B cell (primary cell): ENCODE measurements at regions not wholly inside any gene's neighbourhood (a gene's known extent, or its start where the extent isn't known, plus 50 kb on each side); places are given as distances from the start of the nearest gene placed in this dataset.

Experiments
- ATAC-seq: fragments of 200-7000 bp; cut with Tn5 transposase; one replicate; pipeline ENCODE4 v1.10.0; 2021; ENCODE audit warnings: low read depth, mild to moderate bottlenecking, moderate number of reproducible peaks, moderate library complexity
- CTCF ChIA-PET: fragments of 350-600 bp; sonication (Branson Sonifier 250); formaldehyde crosslinking; loops from one replicate; lab custom pipeline; 2021; ENCODE audit warnings: antibody characterized with exemption, inconsistent platforms; lab: Charles Lee
- POLR2A ChIA-PET: fragments of 350-600 bp; sonication (Branson Sonifier 250); formaldehyde crosslinking; loops from one replicate; lab custom pipeline; 2021; ENCODE audit warnings: antibody characterized with exemption; lab: Charles Lee
- DNase-seq: peaks from one replicate; pipeline ENCODE4 v3.0.0; 2013
- H2AFZ ChIP-seq: 2 replicates; pipeline ENCODE4 v1.6.1; 2012; ENCODE audit warnings: mild to moderate bottlenecking, low read depth, low read length; ENCODE audit not compliant: insufficient read depth, poor library complexity, severe bottlenecking
- H3K27ac ChIP-seq, 2 donors: 1 replicate in 1 of 2; 2 replicates in 1 of 2; pipeline ENCODE4 v1.5.1; 2012 to 2013; ENCODE audit warnings: low read length in 2 of 2, mild to moderate bottlenecking in 2 of 2, moderate library complexity in 1 of 2
- H3K27me3 ChIP-seq, 4 experiments: fragments of 200-600 bp in 1 of 4; sonication (generic) in 1 of 4; replicated peaks in 1 of 4; 1 replicate in 2 of 4; 2 replicates in 2 of 4; pipeline versions ENCODE4 v1.6.1 to v1.7.0; 2013 to 2016; ENCODE audit warnings: low read length in 3 of 4, mild to moderate bottlenecking in 2 of 4, mixed read lengths in 1 of 4, moderate library complexity in 1 of 4; ENCODE audit not compliant: insufficient read depth in 4 of 4, control insufficient read depth in 3 of 4; ENCODE audit errors: control extremely low read depth in 1 of 4
- H3K36me3 ChIP-seq, 2 experiments: replicated peaks in 1 of 2; 1 replicate in 1 of 2; 2 replicates in 1 of 2; pipeline versions ENCODE4 v1.6.1 to v1.7.1; 2013; ENCODE audit warnings: low read length in 1 of 2; ENCODE audit not compliant: insufficient read depth in 2 of 2, control insufficient read depth in 1 of 2; ENCODE audit errors: control extremely low read depth in 1 of 2, extremely low read depth in 1 of 2
- H3K4me1 ChIP-seq, 2 donors: fragments of 200-600 bp in 1 of 2; sonication (generic) in 1 of 2; 1 replicate in 1 of 2; 2 replicates in 1 of 2; pipeline versions ENCODE4 v1.5.1 to v1.6.1; 2013 to 2017; ENCODE audit warnings: low read length in 2 of 2; ENCODE audit not compliant: control insufficient read depth in 2 of 2, insufficient read depth in 2 of 2
- H3K4me2 ChIP-seq: replicated peaks from 2 replicates; pipeline ENCODE3; 2012; ENCODE audit warnings: mild to moderate bottlenecking, low read depth, low read length; ENCODE audit not compliant: poor library complexity, severe bottlenecking
- H3K4me3 ChIP-seq, 5 experiments: fragments of 200-600 bp in 1 of 5; sonication (generic) in 1 of 5; 1 replicate in 3 of 5; 2 replicates in 2 of 5; pipeline versions ENCODE4 v1.5.1 to v1.7.0; 2011 to 2016; ENCODE audit warnings: low read length in 4 of 5, mild to moderate bottlenecking in 4 of 5, low read depth in 2 of 5, control low read depth in 1 of 5, moderate library complexity in 1 of 5; ENCODE audit not compliant: insufficient read depth in 1 of 5; ENCODE audit errors: control extremely low read depth in 1 of 5, extremely low read depth in 1 of 5
- H3K79me2 ChIP-seq: fragments of 200-600 bp; sonication (generic); one replicate; pipeline ENCODE4 v1.6.0; 2016; ENCODE audit warnings: low read length; ENCODE audit not compliant: control insufficient read depth, insufficient read depth
- H3K9ac ChIP-seq: fragments of 200-600 bp; sonication (generic); 2 replicates; pipeline ENCODE4 v1.6.1; 2017; ENCODE audit warnings: mild to moderate bottlenecking, low read length, moderate library complexity
- H3K9me3 ChIP-seq, 3 donors: one replicate each; pipeline versions ENCODE4 v1.6.1 to v1.7.1; 2013; ENCODE audit warnings: low read length in 2 of 3; ENCODE audit not compliant: control insufficient read depth in 2 of 3, insufficient read depth in 1 of 3; ENCODE audit errors: control extremely low read depth in 1 of 3
- H4K20me1 ChIP-seq: 2 replicates; pipeline ENCODE4 v1.6.0; 2012; ENCODE audit warnings: mild to moderate bottlenecking, low read length; ENCODE audit not compliant: insufficient read depth, control insufficient read depth, poor library complexity, severe bottlenecking
- H3K27ac Mint-ChIP-seq: one replicate; pipeline ENCODE4 v1.8.0; 2021; ENCODE audit warnings: mixed read lengths
- H3K27me3 Mint-ChIP-seq: one replicate; pipeline ENCODE4 v1.8.0; 2021; ENCODE audit warnings: mixed read lengths
- H3K4me1 Mint-ChIP-seq: one replicate; pipeline ENCODE4 v1.8.0; 2021; ENCODE audit warnings: mixed read lengths
- H3K4me3 Mint-ChIP-seq: one replicate; pipeline ENCODE4 v1.8.0; 2021; ENCODE audit warnings: mixed read lengths
- H3K9me3 Mint-ChIP-seq: one replicate; pipeline ENCODE4 v1.8.0; 2022; ENCODE audit warnings: mixed read lengths; ENCODE audit not compliant: insufficient read depth
- EZH2 ChIP-seq: IDR thresholded peaks from 2 replicates; pipeline ENCODE4 v1.6.1; 2012; ENCODE audit warnings: borderline replicate concordance, low read depth, mild to moderate bottlenecking, moderate library complexity, low read length; ENCODE audit not compliant: insufficient read depth, poor library complexity, severe bottlenecking
- WGBS: methylation state at CpG from one replicate; pipeline ENCODE4 v1.1.5; 2013; ENCODE audit warnings: missing lambda C conversion rate; ENCODE audit not compliant: insufficient coverage; 5-methylcytosine and 5-hydroxymethylcytosine counted together
- intact Hi-C: fragments of 100-400 bp; cut with micrococcal nuclease; formaldehyde crosslinking; loops from one replicate; pipeline ENCODE4 v1.10.0; 2022
- TF ChIP-seq, protein P1 (sequence below): fragments of 200-600 bp; IDR thresholded peaks from one replicate; pipeline ENCODE4 v1.8.0; 2022; ENCODE audit warnings: antibody characterized with exemption, mild to moderate bottlenecking

GRCh38 chr3:191529992-191530391 is 69.0 kb downstream of the PYDC2 start:
- WGBS = no CpG with 5 or more reads among the region's 5 CpGs

DNA sequence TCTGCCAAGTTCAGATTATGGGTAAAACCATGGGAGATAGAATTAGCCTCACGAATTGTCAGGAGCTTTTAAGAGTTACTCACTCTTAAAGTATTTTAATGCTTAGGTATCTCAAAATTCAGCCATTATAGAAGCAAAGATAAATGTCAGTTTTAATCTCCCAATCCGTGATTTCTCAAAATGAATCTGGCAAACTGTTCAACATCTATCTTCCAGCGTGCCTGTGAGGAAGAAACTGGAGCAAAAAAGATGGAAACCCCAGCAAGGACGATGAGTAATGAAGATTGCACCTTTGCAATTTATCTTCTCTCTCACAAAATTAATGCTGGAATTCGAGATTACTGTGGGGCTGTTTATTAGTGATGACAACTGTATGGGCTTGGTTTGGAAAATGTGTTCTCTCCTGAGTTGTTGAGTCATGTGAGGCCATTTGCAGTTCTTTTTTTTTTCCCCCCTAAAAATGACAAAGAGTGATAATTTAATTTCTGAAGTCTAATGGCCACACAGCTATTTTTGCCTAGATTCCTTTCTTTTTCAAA is 70.5 kb downstream of the PYDC2 start:
- ATAC-seq (no peak), DNase-seq (no peak)
- Mint-ChIP-seq H3K4me1 (no peaks in the 10 kb centered on the region), H3K9me3 (no peaks in the 10 kb centered on the region), H3K27me3 (no peaks in the 10 kb centered on the region), H3K4me3 (no peak overlapping the region), H3K27ac (no peak overlapping the region)
- Histone ChIP-seq H3K4me3 (no peak overlapping the region), H2AFZ (no peak overlapping the region), H3K4me2 (no peak overlapping the region), H3K79me2 (no peaks in the 10 kb centered on the region), H4K20me1 (no peaks in the 10 kb centered on the region), H3K36me3 (no peaks in the 10 kb centered on the region), H3K9ac (no peak overlapping the region), H3K4me1 (no peaks in the 10 kb centered on the region), H3K27me3 (no peaks in the 10 kb centered on the region), H3K27ac (no peak overlapping the region), H3K9me3 (peaks cover 0 to 3% (median 0%) of the 10 kb centered on the region in 3 donors)
- WGBS = no CpG with 5 or more reads among the region's 5 CpGs
- intact Hi-C loops = no loop called here
- POLR2A ChIA-PET = no interaction called here
- TF ChIP-seq, protein P1, sequence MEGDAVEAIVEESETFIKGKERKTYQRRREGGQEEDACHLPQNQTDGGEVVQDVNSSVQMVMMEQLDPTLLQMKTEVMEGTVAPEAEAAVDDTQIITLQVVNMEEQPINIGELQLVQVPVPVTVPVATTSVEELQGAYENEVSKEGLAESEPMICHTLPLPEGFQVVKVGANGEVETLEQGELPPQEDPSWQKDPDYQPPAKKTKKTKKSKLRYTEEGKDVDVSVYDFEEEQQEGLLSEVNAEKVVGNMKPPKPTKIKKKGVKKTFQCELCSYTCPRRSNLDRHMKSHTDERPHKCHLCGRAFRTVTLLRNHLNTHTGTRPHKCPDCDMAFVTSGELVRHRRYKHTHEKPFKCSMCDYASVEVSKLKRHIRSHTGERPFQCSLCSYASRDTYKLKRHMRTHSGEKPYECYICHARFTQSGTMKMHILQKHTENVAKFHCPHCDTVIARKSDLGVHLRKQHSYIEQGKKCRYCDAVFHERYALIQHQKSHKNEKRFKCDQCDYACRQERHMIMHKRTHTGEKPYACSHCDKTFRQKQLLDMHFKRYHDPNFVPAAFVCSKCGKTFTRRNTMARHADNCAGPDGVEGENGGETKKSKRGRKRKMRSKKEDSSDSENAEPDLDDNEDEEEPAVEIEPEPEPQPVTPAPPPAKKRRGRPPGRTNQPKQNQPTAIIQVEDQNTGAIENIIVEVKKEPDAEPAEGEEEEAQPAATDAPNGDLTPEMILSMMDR = no peak
- TF ChIP-seq EZH2 = no peak
- CTCF ChIA-PET = no interaction called here

More at GRCh38 chr3:191529992-191530391, 69.0 kb downstream of the PYDC2 start:
- intact Hi-C loops = no loop called here
- Mint-ChIP-seq H3K27me3 (no peaks in the 10 kb centered on the region), H3K4me1 (no peaks in the 10 kb centered on the region), H3K9me3 (no peaks in the 10 kb centered on the region), H3K4me3 (no peak overlapping the region), H3K27ac (no peak overlapping the region)
- no peaks in the 10 kb centered on the region for H4K20me1 ChIP-seq
- H3K9me3 ChIP-seq = peaks cover 0 to 3% (median 0%) of the 10 kb centered on the region in 3 donors
- DNase-seq (no peak), ATAC-seq (no peak)
- H3K4me2 ChIP-seq = no peak overlapping the region
- no peaks in the 10 kb centered on the region for H3K79me2 ChIP-seq
- no peak for TF ChIP-seq EZH2
- TF ChIP-seq, protein P1 = no peak
- CTCF ChIA-PET = no interaction called here
- no peak overlapping the region for H2AFZ ChIP-seq
- no peak overlapping the region for H3K4me3 ChIP-seq
- H3K27ac ChIP-seq = no peak overlapping the region
- H3K9ac ChIP-seq = no peak overlapping the region
- H3K36me3 ChIP-seq = no peaks in the 10 kb centered on the region
- H3K27me3 ChIP-seq = no peaks in the 10 kb centered on the region
- POLR2A ChIA-PET = no interaction called here
- no peaks in the 10 kb centered on the region for H3K4me1 ChIP-seq
